ENCODE measurements at regions not wholly inside any gene's neighbourhood (a gene's known extent, or its start where the extent isn't known, plus 50 kb on each side); places are given as distances from the start of the nearest gene placed in this dataset.

GRCh38 chr5:18944771-18945170, 1043.2 kb downstream of the CDH18 start:
- Histone ChIP-seq H3K27me3 (ENCODE audit: control insufficient read depth, insufficient read depth, low read length) (no peaks in the 10 kb centered on the region), H3K36me3 (ENCODE audit: control insufficient read depth, insufficient read depth, low read length) (no peaks in the 10 kb centered on the region), H3K4me3 (ENCODE audit: low read depth, low read length) (no peak overlapping the region)
- no peak for DNase-seq (ENCODE audit: low read depth)
- no peak for TF ChIP-seq CTCF (IDR thresholded peaks at IDR 0.05; ENCODE audit: insufficient read depth, low read length, poor library complexity, severe bottlenecking)

- Histone ChIP-seq H3K27me3 (ENCODE audit: control insufficient read depth, insufficient read depth, low read length) (no peaks in the 10 kb centered on the region), H3K36me3 (ENCODE audit: control insufficient read depth, insufficient read depth, low read length) (no peaks in the 10 kb centered on the region), H3K4me3 (ENCODE audit: low read depth, low read length) (no peak overlapping the region)
- no peak for DNase-seq (ENCODE audit: low read depth)
- TF ChIP-seq CTCF (IDR thresholded peaks at IDR 0.05; ENCODE audit: insufficient read depth, low read length, poor library complexity, severe bottlenecking) = no peak
Measured at GRCh38 chr5:18954239-18954638, 1033.8 kb downstream of the CDH18 start.

GRCh38 chr5:18959535-18959934, 1028.5 kb downstream of the CDH18 start:
- H3K36me3 ChIP-seq (ENCODE audit: control insufficient read depth, insufficient read depth, low read length) = no peaks in the 10 kb centered on the region
- no peak for TF ChIP-seq CTCF (IDR thresholded peaks at IDR 0.05; ENCODE audit: insufficient read depth, low read length, poor library complexity, severe bottlenecking)
- no peak for DNase-seq (ENCODE audit: low read depth)
- no peak overlapping the region for H3K4me3 ChIP-seq (ENCODE audit: low read depth, low read length)
- H3K27me3 ChIP-seq (ENCODE audit: control insufficient read depth, insufficient read depth, low read length) = no peaks in the 10 kb centered on the region

GRCh38 chr5:18961234-18961633, 1026.8 kb downstream of the CDH18 start:
- Histone ChIP-seq H3K4me3 (ENCODE audit: low read depth, low read length) (no peak overlapping the region), H3K36me3 (ENCODE audit: control insufficient read depth, insufficient read depth, low read length) (no peaks in the 10 kb centered on the region), H3K27me3 (ENCODE audit: control insufficient read depth, insufficient read depth, low read length) (no peaks in the 10 kb centered on the region)
- DNase-seq (ENCODE audit: low read depth) = no peak
- TF ChIP-seq CTCF (IDR thresholded peaks at IDR 0.05; ENCODE audit: insufficient read depth, low read length, poor library complexity, severe bottlenecking) = no peak

GRCh38 chr5:18965893-18966292, 1022.1 kb downstream of the CDH18 start:
- TF ChIP-seq CTCF (IDR thresholded peaks at IDR 0.05; ENCODE audit: insufficient read depth, low read length, poor library complexity, severe bottlenecking) = no peak

GRCh38 chr5:18967637-18968036, 1020.4 kb downstream of the CDH18 start:
- Histone ChIP-seq H3K27me3 (ENCODE audit: control insufficient read depth, insufficient read depth, low read length) (no peaks in the 10 kb centered on the region), H3K4me3 (ENCODE audit: low read depth, low read length) (no peak overlapping the region), H3K36me3 (ENCODE audit: control insufficient read depth, insufficient read depth, low read length) (no peaks in the 10 kb centered on the region)
- no peak for TF ChIP-seq CTCF (IDR thresholded peaks at IDR 0.05; ENCODE audit: insufficient read depth, low read length, poor library complexity, severe bottlenecking)
- DNase-seq (ENCODE audit: low read depth) = no peak

More at GRCh38 chr5:18965893-18966292, 1022.1 kb downstream of the CDH18 start:
- DNase-seq (ENCODE audit: low read depth) = no peak
- H3K4me3 ChIP-seq (ENCODE audit: low read depth, low read length) = no peak overlapping the region
- no peaks in the 10 kb centered on the region for H3K36me3 ChIP-seq (ENCODE audit: control insufficient read depth, insufficient read depth, low read length)
- no peaks in the 10 kb centered on the region for H3K27me3 ChIP-seq (ENCODE audit: control insufficient read depth, insufficient read depth, low read length)

All from kidney epithelial cell (primary cell).